ENCODE measurements at regions not wholly inside any gene's neighbourhood (a gene's known extent, or its start where the extent isn't known, plus 50 kb on each side); places are given as distances from the start of the nearest gene placed in this dataset.
"Not testable (repeated sequence)": the region's sequence is repeated elsewhere in the genome, so short reads cannot be mapped to it uniquely, and the experiment has no call there.

DNA sequence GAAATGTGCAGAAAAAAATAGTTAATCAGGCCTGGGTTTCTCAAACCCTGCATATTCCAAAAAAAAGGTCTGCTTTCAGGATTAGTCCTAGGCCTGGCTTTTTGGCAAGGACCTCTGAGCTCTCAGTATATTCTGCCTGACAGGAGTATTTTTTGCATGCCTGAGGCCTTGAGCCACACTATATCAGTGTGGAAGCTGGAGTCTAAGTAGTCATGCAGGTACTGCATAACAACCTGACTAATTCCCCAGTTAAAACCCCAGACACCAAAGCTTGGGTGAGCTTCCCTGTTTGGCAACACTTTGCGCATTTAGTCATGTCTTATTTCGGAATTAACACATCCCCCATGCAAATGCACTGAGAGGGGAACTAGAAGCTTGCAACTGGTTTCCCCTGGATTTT lies 359.5 kb downstream of the CETN3 start:
- no peak for DNase-seq (ENCODE audit: low read depth, low spot score)
- in situ Hi-C loops (cut with HindIII; ENCODE audit: low pct_unique_long_range_greater_than_20kb, low sequenced_read_pairs): no loop called here

DNA sequence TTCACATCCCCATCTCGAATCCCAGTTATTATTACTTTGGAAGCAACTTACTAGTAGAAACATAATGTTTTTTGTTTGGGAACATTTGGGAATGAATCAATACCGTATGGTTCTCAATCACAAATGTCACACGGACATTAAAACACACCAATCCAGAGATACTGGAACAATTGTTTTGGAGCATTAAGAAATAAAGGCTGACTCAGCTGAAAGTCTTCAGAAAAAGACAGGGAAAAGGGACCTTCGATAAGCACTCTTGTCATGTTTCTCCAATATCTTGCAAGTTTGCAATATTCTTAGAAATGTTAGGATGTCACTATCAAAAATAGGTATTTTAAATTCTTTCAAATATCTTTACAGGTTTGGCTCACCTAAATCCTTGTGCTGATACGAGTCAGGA lies 362.4 kb downstream of the CETN3 start:
- in situ Hi-C loops (cut with HindIII; ENCODE audit: low pct_unique_long_range_greater_than_20kb, low sequenced_read_pairs): no loop called here
- DNase-seq (ENCODE audit: low read depth, low spot score): no peak

GRCh38 chr5:90040082-90040481 lies 369.5 kb downstream of the CETN3 start:
- in situ Hi-C loops (cut with HindIII; ENCODE audit: low pct_unique_long_range_greater_than_20kb, low sequenced_read_pairs); DNase-seq (ENCODE audit: low read depth, low spot score): not testable (repeated sequence)

- DNase-seq (ENCODE audit: low read depth, low spot score): no peak
- in situ Hi-C loops (cut with HindIII; ENCODE audit: low pct_unique_long_range_greater_than_20kb, low sequenced_read_pairs): no loop called here
Observed at GRCh38 chr5:90037646-90038045, 371.9 kb downstream of the CETN3 start.

DNA sequence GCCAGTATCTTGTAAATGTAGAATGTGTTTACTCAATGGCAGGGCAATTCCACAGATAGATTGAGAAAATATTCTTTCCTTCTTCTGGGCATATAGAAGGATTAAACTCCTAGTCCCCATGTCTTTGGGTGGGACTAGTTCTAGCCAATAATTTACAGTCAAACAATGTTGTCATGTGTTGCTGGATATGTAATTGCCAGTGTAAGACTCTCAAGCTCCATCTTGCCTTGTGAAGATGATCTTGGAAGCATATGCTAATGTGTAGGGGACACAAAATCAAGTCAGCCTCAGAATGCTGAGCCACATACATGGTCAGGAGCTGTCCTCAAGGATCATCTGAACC lies 386.9 kb downstream of the CETN3 start:
- peak; percentile 74 for DNase-seq (ENCODE audit: low read depth, low spot score)
- in situ Hi-C loops (cut with HindIII; ENCODE audit: low pct_unique_long_range_greater_than_20kb, low sequenced_read_pairs): no loop called here

GRCh38 chr5:90022002-90022710 lies 387.4 kb downstream of the CETN3 start:
- DNase-seq (ENCODE audit: low read depth, low spot score): peak; percentile 1
- in situ Hi-C loops (cut with HindIII; ENCODE audit: low pct_unique_long_range_greater_than_20kb, low sequenced_read_pairs): no loop called here

DNA sequence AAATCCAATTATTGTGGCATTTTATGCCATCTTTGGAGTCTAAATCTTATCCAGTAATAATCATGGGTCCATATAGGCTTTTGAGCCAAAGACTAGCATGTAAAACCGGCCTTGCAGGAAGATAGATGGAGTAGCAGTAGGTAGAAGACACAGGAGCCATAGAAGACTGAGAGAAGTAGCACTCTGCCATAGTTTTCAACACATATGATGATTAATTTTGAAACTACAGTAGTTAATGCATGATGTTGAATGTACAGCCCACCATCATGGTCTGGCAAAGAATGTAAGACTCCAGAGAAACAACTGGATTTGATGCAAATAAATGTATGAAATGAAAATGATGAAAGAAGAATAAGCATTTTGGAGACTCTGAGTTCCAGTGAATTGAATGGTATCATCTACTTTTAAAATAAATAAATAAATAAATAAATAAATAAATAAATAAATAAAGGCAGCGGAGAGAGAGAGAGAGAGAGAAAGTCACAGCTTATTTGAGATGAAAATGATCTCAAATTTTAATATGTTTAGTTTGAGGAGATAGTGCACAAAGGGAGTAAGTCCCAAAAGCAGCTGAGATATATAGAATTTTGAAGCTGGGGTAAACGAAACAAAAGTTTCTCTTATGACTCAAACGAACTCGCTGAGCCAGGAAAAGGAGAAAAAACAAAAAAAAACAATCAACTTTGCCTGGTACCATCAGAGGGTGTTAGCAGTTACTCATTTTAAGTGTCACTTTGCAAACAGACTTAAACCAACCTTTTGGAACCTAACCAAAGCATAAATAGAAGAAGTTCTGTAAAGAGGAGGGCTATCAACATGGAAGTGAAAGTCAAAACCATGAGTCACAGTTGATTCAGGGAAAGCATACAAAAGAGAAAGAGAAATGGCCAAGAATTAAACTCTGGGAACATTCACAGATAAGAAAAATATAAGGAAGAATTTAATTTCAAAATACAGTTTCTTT lies 388.7 kb downstream of the CETN3 start:
- DNase-seq (ENCODE audit: low read depth, low spot score): peak; percentile 42

DNA sequence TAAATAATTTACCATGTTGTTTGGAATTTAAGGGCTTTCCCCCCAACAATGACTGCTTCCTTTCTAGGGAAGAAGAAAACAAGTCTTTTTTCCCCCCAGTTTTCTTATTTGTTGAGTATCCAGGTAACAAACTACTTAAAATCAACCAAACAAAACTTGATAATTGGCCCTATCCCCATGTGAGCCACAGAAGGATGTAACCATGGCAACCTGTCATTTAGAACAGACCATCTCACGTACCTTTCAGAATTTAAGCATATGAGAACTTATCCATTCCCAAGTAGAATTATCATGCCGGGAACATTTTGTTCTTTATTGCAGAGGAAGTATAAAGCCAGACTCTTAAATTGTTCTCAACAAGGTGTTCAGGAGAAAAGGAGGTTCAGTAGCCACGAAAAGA lies 392.3 kb downstream of the CETN3 start:
- DNase-seq (ENCODE audit: low read depth, low spot score): no peak
- in situ Hi-C loops (cut with HindIII; ENCODE audit: low pct_unique_long_range_greater_than_20kb, low sequenced_read_pairs): no loop called here

More for the DNA sequence above, 388.7 kb downstream of the CETN3 start:
- in situ Hi-C loops (cut with HindIII; ENCODE audit: low pct_unique_long_range_greater_than_20kb, low sequenced_read_pairs): no loop called here

- in situ Hi-C loops (cut with HindIII; ENCODE audit: low pct_unique_long_range_greater_than_20kb, low sequenced_read_pairs): no loop called here
Observed at GRCh38 chr5:90015584-90016018, 394.0 kb downstream of the CETN3 start.

DNA sequence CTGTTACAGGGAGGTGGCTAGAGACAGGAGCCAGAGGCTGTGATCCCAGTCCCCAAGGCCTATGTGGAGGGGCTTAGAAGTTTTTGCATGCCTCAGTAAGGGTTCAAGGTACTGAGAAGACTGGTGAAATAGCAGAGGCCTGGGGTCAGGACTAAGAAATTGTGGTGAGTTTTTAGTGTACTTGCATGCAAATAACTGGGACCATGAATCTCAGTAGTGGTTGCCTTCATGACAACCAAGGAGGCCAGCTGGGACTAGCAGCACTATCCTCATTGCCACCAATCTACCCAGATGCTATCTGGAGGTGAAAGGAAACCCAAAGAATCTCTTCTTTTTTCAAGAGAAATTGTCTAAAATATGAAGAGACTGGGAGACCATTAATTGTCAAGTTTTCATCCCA lies 395.1 kb downstream of the CETN3 start:
- in situ Hi-C loops (cut with HindIII; ENCODE audit: low pct_unique_long_range_greater_than_20kb, low sequenced_read_pairs): no loop called here

More at GRCh38 chr5:90015584-90016018, 394.0 kb downstream of the CETN3 start:
- DNase-seq (ENCODE audit: low read depth, low spot score): peak; percentile 10

GRCh38 chr5:90000351-90000750 lies 409.2 kb downstream of the CETN3 start:
- DNase-seq (ENCODE audit: low read depth, low spot score): peak; percentile 22
- in situ Hi-C loops (cut with HindIII; ENCODE audit: low pct_unique_long_range_greater_than_20kb, low sequenced_read_pairs): no loop called here

More for the DNA sequence above, 395.1 kb downstream of the CETN3 start:
- DNase-seq (ENCODE audit: low read depth, low spot score): no peak

GRCh38 chr5:89998519-89999305 lies 410.8 kb downstream of the CETN3 start:
- no peak for DNase-seq (ENCODE audit: low read depth, low spot score)
- in situ Hi-C loops (cut with HindIII; ENCODE audit: low pct_unique_long_range_greater_than_20kb, low sequenced_read_pairs): no loop called here

GRCh38 chr5:89996890-89997289 lies 412.7 kb downstream of the CETN3 start:
- in situ Hi-C loops (cut with HindIII; ENCODE audit: low pct_unique_long_range_greater_than_20kb, low sequenced_read_pairs): no loop called here

GRCh38 chr5:89996335-89996734 lies 413.2 kb downstream of the CETN3 start:
- in situ Hi-C loops (cut with HindIII; ENCODE audit: low pct_unique_long_range_greater_than_20kb, low sequenced_read_pairs): no loop called here
- DNase-seq (ENCODE audit: low read depth, low spot score): no peak

More at GRCh38 chr5:89996890-89997289, 412.7 kb downstream of the CETN3 start:
- DNase-seq (ENCODE audit: low read depth, low spot score): no peak

DNA sequence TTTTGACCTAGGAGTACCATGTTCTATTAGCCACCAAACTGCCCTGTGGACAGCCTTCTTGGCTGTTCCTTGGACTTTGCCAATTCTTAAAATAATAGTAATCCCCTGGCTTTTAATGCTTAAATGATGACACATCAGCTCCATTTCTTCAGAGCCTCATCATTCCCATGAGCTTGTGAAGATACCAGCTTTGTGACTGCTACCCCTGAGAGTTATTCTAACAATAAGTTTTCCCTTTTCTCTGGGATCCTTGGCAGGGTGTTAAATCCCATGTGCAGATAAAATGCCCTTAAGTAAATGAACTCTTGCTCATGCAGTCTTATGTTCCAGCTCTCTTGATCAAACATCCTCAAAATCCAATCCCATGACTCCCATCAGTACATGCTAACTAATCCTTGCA lies 415.3 kb downstream of the CETN3 start:
- DNase-seq (ENCODE audit: low read depth, low spot score): no peak
- in situ Hi-C loops (cut with HindIII; ENCODE audit: low pct_unique_long_range_greater_than_20kb, low sequenced_read_pairs): no loop called here

DNA sequence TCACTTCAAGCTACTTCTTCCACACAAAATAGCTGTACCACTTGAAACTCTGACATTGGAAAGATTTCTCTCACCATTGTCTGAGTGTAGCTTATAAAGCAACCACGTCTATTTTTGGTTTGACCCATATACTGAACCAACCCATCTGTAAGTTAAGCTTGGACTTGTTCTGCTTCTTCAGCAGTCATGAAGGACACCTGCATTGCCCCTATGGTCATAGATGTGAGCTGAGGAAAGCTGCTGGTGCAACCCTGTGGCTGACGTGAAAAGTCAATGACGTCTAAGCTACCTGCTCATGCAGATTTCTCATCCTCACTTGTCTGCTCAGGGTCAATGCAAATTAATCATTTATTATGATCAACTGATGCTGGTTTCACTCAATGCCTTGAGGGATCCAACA lies 417.4 kb downstream of the CETN3 start:
- in situ Hi-C loops (cut with HindIII; ENCODE audit: low pct_unique_long_range_greater_than_20kb, low sequenced_read_pairs): no loop called here
- DNase-seq (ENCODE audit: low read depth, low spot score): no peak

GRCh38 chr5:89991592-89991991 lies 418.0 kb downstream of the CETN3 start:
- no peak for DNase-seq (ENCODE audit: low read depth, low spot score)
- in situ Hi-C loops (cut with HindIII; ENCODE audit: low pct_unique_long_range_greater_than_20kb, low sequenced_read_pairs): no loop called here

DNA sequence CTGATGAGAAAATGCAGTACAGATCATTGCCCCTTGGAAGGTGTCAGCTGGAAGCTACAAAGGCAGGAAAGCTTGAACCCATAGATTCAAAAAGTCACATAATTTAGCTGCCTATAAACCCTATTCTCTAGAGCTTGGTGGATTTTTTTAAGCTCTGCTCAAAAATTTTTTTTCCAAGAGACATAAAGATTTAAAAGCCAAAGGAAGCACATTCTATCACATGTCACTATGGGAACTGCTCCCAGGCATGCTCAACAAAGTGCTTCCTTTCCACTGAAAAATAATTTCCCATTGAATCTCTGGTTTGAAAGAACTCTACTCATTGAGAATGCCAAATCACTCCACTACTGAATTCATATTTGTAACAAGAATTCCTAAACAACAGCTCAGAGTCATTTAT lies 419.8 kb downstream of the CETN3 start:
- no peak for DNase-seq (ENCODE audit: low read depth, low spot score)
- in situ Hi-C loops (cut with HindIII; ENCODE audit: low pct_unique_long_range_greater_than_20kb, low sequenced_read_pairs): no loop called here

Data from SK-MEL-5 (cell line).